HEK293 (cell line): ENCODE measurements at regions not wholly inside any gene's neighbourhood (a gene's known extent, or its start where the extent isn't known, plus 50 kb on each side); places are given as distances from the start of the nearest gene placed in this dataset.

ENCODE experiments used
- CTCF ChIP-seq: fragments of 450-650 bp; formaldehyde crosslinking; IDR thresholded peaks from 2 replicates; pipeline ENCODE4 v1.5.1; 2016; ENCODE audit warnings: missing biosample characterization, missing genetic modification characterization
- FEZF1 ChIP-seq: fragments of 450-650 bp; formaldehyde crosslinking; IDR thresholded peaks from 2 replicates; pipeline ENCODE4 v1.5.1; 2016; ENCODE audit warnings: missing biosample characterization, missing genetic modification characterization
- GLIS1 ChIP-seq: fragments of 450-650 bp; formaldehyde crosslinking; IDR thresholded peaks from 2 replicates; pipeline ENCODE4 v1.5.1; 2016; ENCODE audit warnings: missing biosample characterization, missing genetic modification characterization
- KLF10 ChIP-seq: fragments of 450-650 bp; IDR thresholded peaks from 2 replicates; pipeline ENCODE4 v1.5.1; 2018; ENCODE audit warnings: missing biosample characterization, mild to moderate bottlenecking, missing genetic modification characterization
- PRDM1 ChIP-seq: fragments of 450-650 bp; formaldehyde crosslinking; IDR thresholded peaks from 2 replicates; pipeline ENCODE4; 2016; ENCODE audit warnings: missing biosample characterization, missing genetic modification characterization
- SP7 ChIP-seq: fragments of 450-650 bp; formaldehyde crosslinking; IDR thresholded peaks from 2 replicates; pipeline ENCODE4 v1.5.1; 2016; ENCODE audit warnings: missing biosample characterization, missing genetic modification characterization
- TCF7L2 ChIP-seq: IDR thresholded peaks from 2 replicates; pipeline ENCODE4 v1.6.1; 2011; ENCODE audit warnings: low read depth, mild to moderate bottlenecking, inconsistent platforms, low read length, moderate library complexity, borderline replicate concordance
- ZBTB20 ChIP-seq: fragments of 450-650 bp; formaldehyde crosslinking; IDR thresholded peaks from 2 replicates; pipeline ENCODE4 v1.5.1; 2016; ENCODE audit warnings: missing biosample characterization, missing genetic modification characterization
- ZBTB44 ChIP-seq: fragments of 450-650 bp; IDR thresholded peaks from 2 replicates; pipeline ENCODE4 v1.5.1; 2018; ENCODE audit warnings: missing biosample characterization, mild to moderate bottlenecking, missing genetic modification characterization
- ZBTB48 ChIP-seq: fragments of 450-650 bp; formaldehyde crosslinking; IDR thresholded peaks from 2 replicates; pipeline ENCODE4 v1.5.1; 2016; ENCODE audit warnings: missing biosample characterization, missing genetic modification characterization
- ZEB2 ChIP-seq: fragments of 450-650 bp; formaldehyde crosslinking; IDR thresholded peaks from 2 replicates; pipeline ENCODE4 v1.5.1; 2016; ENCODE audit warnings: missing biosample characterization, missing genetic modification characterization
- ZFHX2 ChIP-seq: fragments of 450-650 bp; formaldehyde crosslinking; conservative IDR thresholded peaks from 2 replicates; pipeline ENCODE4 v1.5.1; 2016; ENCODE audit warnings: missing biosample characterization, missing genetic modification characterization
- ZFP37 ChIP-seq: fragments of 450-650 bp; formaldehyde crosslinking; IDR thresholded peaks from 2 replicates; pipeline ENCODE4 v1.5.1; 2016; ENCODE audit warnings: missing biosample characterization, missing genetic modification characterization
- ZNF132 ChIP-seq: fragments of 450-650 bp; formaldehyde crosslinking; IDR thresholded peaks from 2 replicates; pipeline ENCODE4 v1.5.1; 2017; ENCODE audit warnings: missing biosample characterization, missing genetic modification characterization, borderline replicate concordance
- ZNF133 ChIP-seq: fragments of 450-650 bp; formaldehyde crosslinking; IDR thresholded peaks from 2 replicates; pipeline ENCODE4 v1.5.1; 2016; ENCODE audit warnings: missing biosample characterization, missing genetic modification characterization
- ZNF184 ChIP-seq: fragments of 450-650 bp; IDR thresholded peaks from 2 replicates; pipeline ENCODE4 v1.5.1; 2018; ENCODE audit warnings: missing biosample characterization, mild to moderate bottlenecking, missing genetic modification characterization
- ZNF2 ChIP-seq: fragments of 450-650 bp; formaldehyde crosslinking; IDR thresholded peaks from 2 replicates; pipeline ENCODE4 v1.5.1; 2016; ENCODE audit warnings: missing biosample characterization, missing genetic modification characterization
- ZNF24 ChIP-seq: fragments of 450-650 bp; formaldehyde crosslinking; IDR thresholded peaks from 2 replicates; pipeline ENCODE4 v1.5.1; 2016; ENCODE audit warnings: missing biosample characterization, missing genetic modification characterization
- ZNF366 ChIP-seq: fragments of 450-650 bp; formaldehyde crosslinking; conservative IDR thresholded peaks from 2 replicates; pipeline ENCODE4 v1.5.1; 2016; ENCODE audit warnings: missing biosample characterization, missing genetic modification characterization
- ZNF561 ChIP-seq: fragments of 450-650 bp; IDR thresholded peaks from 2 replicates; pipeline ENCODE4 v1.5.1; 2018; ENCODE audit warnings: missing biosample characterization, missing genetic modification characterization, borderline replicate concordance
- ZNF654 ChIP-seq: fragments of 450-650 bp; formaldehyde crosslinking; IDR thresholded peaks from 2 replicates; pipeline ENCODE4 v1.5.1; 2016; ENCODE audit warnings: low read depth, missing biosample characterization, missing genetic modification characterization
- ZNF660 ChIP-seq: fragments of 450-650 bp; IDR thresholded peaks from 2 replicates; pipeline ENCODE4 v1.5.1; 2018; ENCODE audit warnings: missing biosample characterization, mild to moderate bottlenecking, missing genetic modification characterization
- ZNF677 ChIP-seq: fragments of 450-650 bp; IDR thresholded peaks from 2 replicates; pipeline ENCODE4 v1.5.0; 2018; ENCODE audit warnings: missing biosample characterization, mild to moderate bottlenecking, missing genetic modification characterization, moderate library complexity
- ZNF692 ChIP-seq: fragments of 450-650 bp; formaldehyde crosslinking; IDR thresholded peaks from 2 replicates; pipeline ENCODE4 v1.5.1; 2016; ENCODE audit warnings: missing biosample characterization, missing genetic modification characterization
- ZNF768 ChIP-seq: fragments of 450-650 bp; formaldehyde crosslinking; IDR thresholded peaks from 2 replicates; pipeline ENCODE4 v1.5.1; 2018; ENCODE audit warnings: missing biosample characterization, mild to moderate bottlenecking, missing genetic modification characterization
- ZNF777 ChIP-seq: fragments of 450-650 bp; formaldehyde crosslinking; IDR thresholded peaks from 2 replicates; pipeline ENCODE4 v1.5.1; 2017; ENCODE audit warnings: missing biosample characterization, missing genetic modification characterization, borderline replicate concordance
- ZNF843 ChIP-seq: fragments of 450-650 bp; formaldehyde crosslinking; IDR thresholded peaks from 2 replicates; pipeline ENCODE4 v1.5.1; 2016; ENCODE audit warnings: missing biosample characterization, missing genetic modification characterization
- ZSCAN30 ChIP-seq: fragments of 450-650 bp; IDR thresholded peaks from 2 replicates; pipeline ENCODE4 v1.5.1; 2018; ENCODE audit warnings: missing biosample characterization, mild to moderate bottlenecking, missing genetic modification characterization, moderate library complexity
- ZXDB ChIP-seq: fragments of 450-650 bp; formaldehyde crosslinking; IDR thresholded peaks from 2 replicates; pipeline ENCODE4 v1.5.1; 2016; ENCODE audit warnings: missing biosample characterization, missing genetic modification characterization
- TF ChIP-seq, protein P1 (sequence below): fragments of 450-650 bp; formaldehyde crosslinking; IDR thresholded peaks from 2 replicates; pipeline ENCODE4 v1.5.1; 2016; ENCODE audit warnings: missing biosample characterization, missing genetic modification characterization
- TF ChIP-seq, protein P2 (sequence below): fragments of 450-650 bp; formaldehyde crosslinking; IDR thresholded peaks from 2 replicates; pipeline ENCODE4 v1.5.1; 2017; ENCODE audit warnings: missing biosample characterization, mild to moderate bottlenecking, missing genetic modification characterization, moderate library complexity

DNA sequence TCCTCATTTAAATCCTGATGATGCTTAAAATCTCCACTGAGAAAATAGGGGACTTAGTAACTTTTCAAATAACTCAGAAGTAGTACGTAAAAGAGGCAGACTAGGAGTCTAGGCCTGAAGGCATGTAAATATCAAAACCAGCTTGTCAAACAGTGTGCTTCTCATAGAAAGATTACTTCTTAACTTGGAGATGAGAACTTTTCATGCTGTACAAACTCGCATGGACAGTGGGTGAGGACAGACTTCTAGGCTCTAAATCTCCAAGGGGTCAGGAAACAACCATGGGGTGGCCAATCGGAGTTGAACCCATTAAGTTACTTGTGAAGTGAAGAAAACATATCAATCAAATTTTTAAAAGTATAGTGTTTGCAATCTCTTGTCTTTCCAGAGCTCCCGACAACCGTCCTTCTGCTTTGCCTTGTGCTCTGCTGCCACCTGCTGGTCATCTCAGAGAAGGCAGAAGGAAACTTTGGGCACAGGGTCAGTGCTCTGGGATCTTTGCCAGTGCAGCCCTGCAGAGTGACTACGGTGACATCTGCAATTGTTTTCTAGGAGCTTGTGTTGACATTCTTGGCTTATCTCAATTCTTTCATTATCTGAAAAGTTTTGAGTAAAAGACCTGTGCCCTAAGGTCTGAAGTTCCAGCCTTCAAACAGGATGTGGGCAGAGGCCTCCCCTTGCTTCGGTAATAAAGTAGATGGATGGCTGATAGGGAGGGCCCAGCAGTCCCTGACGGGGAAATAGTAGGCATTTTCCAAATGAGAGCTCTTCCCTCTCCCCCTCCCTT lies 105.1 kb upstream of the PDE4B start (continued):
- TF ChIP-seq ZNF133 (tag by site-specific recombination) (no peak), ZNF677 (no peak), ZNF654 (tag by site-specific recombination) (peak; percentile 97), ZEB2 (tag by site-specific recombination) (peak; percentile 78), FEZF1 (tag by site-specific recombination) (peak; percentile 73), ZNF184 (tag by site-specific recombination) (peak; percentile 51; the same call in 1 of the 2 replicates), ZNF692 (tag by site-specific recombination) (peak; percentile 94), ZNF660 (tag by site-specific recombination) (peak; percentile 87), CTCF (peak; percentile 84), ZNF768 (tag by site-specific recombination) (no peak), PRDM1 (tag by site-specific recombination) (no peak), ZFHX2 (peak; percentile 33; the same call in 1 of the 2 replicates), ZBTB44 (tag by site-specific recombination) (peak; percentile 82), ZFP37 (tag by site-specific recombination) (0 out of 2 replicates have a peak, but pooled peaks have one; percentile 53), ZSCAN30 (tag by site-specific recombination) (peak; percentile 86), ZBTB48 (peak; percentile 91), SP7 (peak; percentile 88), ZNF2 (0 out of 2 replicates have a peak, but pooled peaks have one; percentile 36), KLF10 (tag by site-specific recombination) (0 out of 2 replicates have a peak, but pooled peaks have one; percentile 34), ZNF843 (tag by site-specific recombination) (peak; percentile 89), ZNF132 (tag by site-specific recombination) (no peak), ZNF366 (tag by site-specific recombination) (peak; percentile 70), ZNF777 (no peak), ZNF24 (tag by site-specific recombination) (peak; percentile 68; the same call in 1 of the 2 replicates), ZNF561 (peak; percentile 87; the same call in 1 of the 2 replicates), ZBTB20 (tag by site-specific recombination) (peak; percentile 35), TCF7L2 (peak; percentile 52; the same call in 1 of the 2 replicates), ZXDB (tag by site-specific recombination) (peak; percentile 95), GLIS1 (tag by site-specific recombination) (peak; percentile 43; the same call in 1 of the 2 replicates)
- TF ChIP-seq, protein P1, sequence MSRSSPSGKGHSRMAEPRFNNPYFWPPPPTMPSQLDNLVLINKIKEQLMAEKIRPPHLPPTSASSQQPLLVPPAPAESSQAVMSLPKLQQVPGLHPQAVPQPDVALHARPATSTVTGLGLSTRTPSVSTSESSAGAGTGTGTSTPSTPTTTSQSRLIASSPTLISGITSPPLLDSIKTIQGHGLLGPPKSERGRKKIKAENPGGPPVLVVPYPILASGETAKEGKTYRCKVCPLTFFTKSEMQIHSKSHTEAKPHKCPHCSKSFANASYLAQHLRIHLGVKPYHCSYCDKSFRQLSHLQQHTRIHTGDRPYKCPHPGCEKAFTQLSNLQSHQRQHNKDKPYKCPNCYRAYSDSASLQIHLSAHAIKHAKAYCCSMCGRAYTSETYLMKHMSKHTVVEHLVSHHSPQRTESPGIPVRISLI (tag by site-specific recombination), result no peak
- TF ChIP-seq, protein P2, sequence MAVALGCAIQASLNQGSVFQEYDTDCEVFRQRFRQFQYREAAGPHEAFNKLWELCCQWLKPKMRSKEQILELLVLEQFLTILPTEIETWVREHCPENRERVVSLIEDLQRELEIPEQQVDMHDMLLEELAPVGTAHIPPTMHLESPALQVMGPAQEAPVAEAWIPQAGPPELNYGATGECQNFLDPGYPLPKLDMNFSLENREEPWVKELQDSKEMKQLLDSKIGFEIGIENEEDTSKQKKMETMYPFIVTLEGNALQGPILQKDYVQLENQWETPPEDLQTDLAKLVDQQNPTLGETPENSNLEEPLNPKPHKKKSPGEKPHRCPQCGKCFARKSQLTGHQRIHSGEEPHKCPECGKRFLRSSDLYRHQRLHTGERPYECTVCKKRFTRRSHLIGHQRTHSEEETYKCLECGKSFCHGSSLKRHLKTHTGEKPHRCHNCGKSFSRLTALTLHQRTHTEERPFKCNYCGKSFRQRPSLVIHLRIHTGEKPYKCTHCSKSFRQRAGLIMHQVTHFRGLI (tag by site-specific recombination), result peak; percentile 39; the same call in 1 of the 2 replicates
